ENCODE measurements at regions not wholly inside any gene's neighbourhood (a gene's known extent, or its start where the extent isn't known, plus 50 kb on each side); places are given as distances from the start of the nearest gene placed in this dataset.

- no peak for DNase-seq (ENCODE audit: low read depth)
These were observed 73.0 kb upstream of the ADAD1 start for GRCh38 chr4:122305853-122306252.

- peak; percentile 13 for DNase-seq (ENCODE audit: low read depth)
These were observed 68.7 kb upstream of the ADAD1 start for GRCh38 chr4:122309988-122310626.

GRCh38 chr4:122313006-122313646, 65.7 kb upstream of the ADAD1 start:
- DNase-seq (ENCODE audit: low read depth), result peak; percentile 11

DNA sequence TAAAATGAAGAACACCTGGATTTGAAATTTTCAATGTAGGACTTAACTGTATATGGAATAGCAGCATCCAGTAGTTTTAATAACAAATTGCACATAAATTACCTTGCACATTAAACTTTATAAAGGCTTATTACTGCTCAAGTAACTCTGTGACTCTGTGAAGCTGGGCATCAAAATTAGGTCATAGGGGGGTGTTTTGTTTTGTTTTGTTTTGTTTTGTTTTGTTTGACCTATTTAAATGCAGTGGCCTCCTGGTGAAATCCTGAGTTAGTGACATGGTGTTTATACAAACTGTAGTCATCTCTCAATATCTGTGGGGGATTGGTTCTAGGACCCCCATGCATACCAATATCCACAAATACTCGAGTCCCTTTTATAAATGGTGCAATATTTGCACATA, 51.9 kb upstream of the ADAD1 start:
- no peak for DNase-seq (ENCODE audit: low read depth)

- no peak for DNase-seq (ENCODE audit: low read depth)
These were observed 49.9 kb upstream of the ADAD1 start for GRCh38 chr4:122328893-122329292.

Measured in LHCN-M2 (cell line).